Chondrocyte (in vitro differentiated cells): ENCODE measurements at regions not wholly inside any gene's neighbourhood (a gene's known extent, or its start where the extent isn't known, plus 50 kb on each side); places are given as distances from the start of the nearest gene placed in this dataset.
"Not testable (repeated sequence)": the region's sequence is repeated elsewhere in the genome, so short reads cannot be mapped to it uniquely, and the experiment has no call there.

Source experiments
- DNase-seq: peaks from one replicate; pipeline ENCODE4 v3.0.0; 2021; ENCODE audit warnings: mixed read lengths, low spot score
- H3K27ac Mint-ChIP-seq: one replicate; pipeline ENCODE4 v1.8.0; 2021; ENCODE audit warnings: mild to moderate bottlenecking, moderate library complexity, mixed read lengths; ENCODE audit not compliant: unreplicated experiment
- H3K27me3 Mint-ChIP-seq: 2 replicates; pipeline ENCODE4 v1.8.0; 2021; ENCODE audit warnings: low read depth, mixed read lengths
- H3K36me3 Mint-ChIP-seq: 2 replicates; pipeline ENCODE4 v1.8.0; 2021; ENCODE audit warnings: low read depth, mixed read lengths
- H3K4me1 Mint-ChIP-seq: 2 replicates; pipeline ENCODE4 v1.8.0; 2021; ENCODE audit warnings: low read depth, mild to moderate bottlenecking, mixed read lengths
- H3K4me3 Mint-ChIP-seq: one replicate; pipeline ENCODE4 v1.8.0; 2021; ENCODE audit warnings: mild to moderate bottlenecking, moderate library complexity, mixed read lengths; ENCODE audit not compliant: unreplicated experiment
- H3K9me3 Mint-ChIP-seq: 2 replicates; pipeline ENCODE4 v1.8.0; 2021; ENCODE audit warnings: low read depth, mixed read lengths
- CTCF ChIP-seq: fragments of 200-600 bp; sonication (generic); IDR thresholded peaks from 2 replicates; pipeline ENCODE4 v1.5.0; 2021; ENCODE audit warnings: antibody characterized with exemption, mild to moderate bottlenecking, moderate library complexity

DNA sequence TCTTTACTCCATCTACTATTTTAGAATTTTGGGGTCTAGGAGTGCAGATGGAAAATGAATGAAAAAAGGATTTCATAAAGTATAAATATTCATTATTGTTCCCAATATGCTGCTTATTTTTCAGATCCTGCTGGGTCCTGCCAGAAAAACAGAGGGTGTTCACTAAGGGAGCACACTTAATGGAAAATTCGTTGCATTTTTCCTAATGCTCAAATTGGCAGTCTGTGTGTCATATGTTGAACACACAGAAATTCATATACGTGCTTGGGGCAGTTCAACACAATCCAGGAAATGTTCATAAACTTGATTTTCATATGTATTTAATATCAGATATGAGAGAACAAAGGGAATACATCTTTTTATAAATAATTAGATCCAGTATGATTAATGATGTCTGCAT is 1019.4 kb downstream of the EPHA7 start:
- no peak overlapping the region for H3K4me3 Mint-ChIP-seq
- H3K36me3 Mint-ChIP-seq, result no peaks in the 10 kb centered on the region
- H3K27ac Mint-ChIP-seq, result no peak overlapping the region
- peaks cover 2% of the 10 kb centered on the region for H3K4me1 Mint-ChIP-seq
- peaks cover 2% of the 10 kb centered on the region for H3K9me3 Mint-ChIP-seq
- no peak for DNase-seq
- H3K27me3 Mint-ChIP-seq, result no peaks in the 10 kb centered on the region
- TF ChIP-seq CTCF, result no peak

DNA sequence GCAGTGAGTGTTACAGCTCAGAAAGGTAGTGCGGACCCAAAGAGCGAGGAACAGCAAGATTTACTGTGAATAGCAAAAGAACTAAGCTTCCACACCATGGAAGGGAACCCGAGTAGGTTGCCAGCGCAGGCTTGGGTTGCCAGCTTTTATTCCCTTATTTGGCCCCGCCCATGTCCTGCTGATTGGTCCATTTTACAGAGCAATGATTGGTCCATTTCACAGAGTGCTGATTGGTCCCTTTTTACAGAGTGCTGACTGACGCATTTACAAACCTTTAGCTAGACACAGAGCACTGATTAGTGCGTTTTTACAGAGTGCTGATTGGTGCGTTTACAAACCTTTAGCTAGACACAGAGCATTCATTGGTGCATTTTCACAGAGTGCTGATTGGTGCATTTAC is 1030.7 kb downstream of the EPHA7 start:
- H3K4me3 Mint-ChIP-seq, H3K27ac Mint-ChIP-seq, H3K9me3 Mint-ChIP-seq, DNase-seq, H3K36me3 Mint-ChIP-seq, H3K27me3 Mint-ChIP-seq, H3K4me1 Mint-ChIP-seq: not testable (repeated sequence)

GRCh38 chr6:92380803-92381601 is 1038.4 kb downstream of the EPHA7 start:
- Mint-ChIP-seq H3K27me3 (no peaks in the 10 kb centered on the region), H3K4me1 (peaks cover 7% of the 10 kb centered on the region), H3K36me3 (no peaks in the 10 kb centered on the region), H3K27ac (no peak overlapping the region), H3K9me3 (no peaks in the 10 kb centered on the region), H3K4me3 (no peak overlapping the region)
- TF ChIP-seq CTCF, result no peak
- no peak for DNase-seq

GRCh38 chr6:92377137-92377536 is 1042.2 kb downstream of the EPHA7 start:
- no peaks in the 10 kb centered on the region for H3K27me3 Mint-ChIP-seq
- DNase-seq, result no peak
- no peaks in the 10 kb centered on the region for H3K36me3 Mint-ChIP-seq
- H3K9me3 Mint-ChIP-seq, result no peaks in the 10 kb centered on the region
- peaks cover 7% of the 10 kb centered on the region for H3K4me1 Mint-ChIP-seq
- no peak overlapping the region for H3K4me3 Mint-ChIP-seq
- no peak overlapping the region for H3K27ac Mint-ChIP-seq
- no peak for TF ChIP-seq CTCF

DNA sequence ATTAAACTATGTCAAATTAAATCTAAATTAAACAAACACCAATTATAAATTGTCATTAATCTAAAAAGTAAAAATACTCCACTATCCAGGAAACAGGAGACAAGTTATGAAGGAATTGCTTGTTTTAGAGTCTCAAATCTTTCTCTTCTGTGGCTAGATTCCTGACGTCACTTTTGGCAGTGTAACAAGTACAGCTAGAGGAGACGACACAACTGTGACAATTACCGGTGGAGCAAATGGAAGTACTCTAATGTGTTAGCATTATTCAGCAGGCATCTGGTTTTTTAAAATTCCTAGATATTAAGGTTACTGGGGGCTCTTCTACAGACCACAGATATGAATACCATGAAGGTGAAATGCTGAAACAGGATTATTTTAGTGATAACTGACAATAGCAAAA is 1042.7 kb downstream of the EPHA7 start:
- H3K27me3 Mint-ChIP-seq, result no peaks in the 10 kb centered on the region
- DNase-seq, result no peak
- TF ChIP-seq CTCF, result no peak
- H3K36me3 Mint-ChIP-seq, result no peaks in the 10 kb centered on the region
- no peak overlapping the region for H3K27ac Mint-ChIP-seq
- H3K4me1 Mint-ChIP-seq, result peaks cover 7% of the 10 kb centered on the region
- H3K4me3 Mint-ChIP-seq, result no peak overlapping the region
- no peaks in the 10 kb centered on the region for H3K9me3 Mint-ChIP-seq
